ENCODE measurements at regions not wholly inside any gene's neighbourhood (a gene's known extent, or its start where the extent isn't known, plus 50 kb on each side); places are given as distances from the start of the nearest gene placed in this dataset.

GRCh38 chr2:51667679-51668078 lies 635.7 kb upstream of the NRXN1 start:
- TF ChIP-seq, protein P1, sequence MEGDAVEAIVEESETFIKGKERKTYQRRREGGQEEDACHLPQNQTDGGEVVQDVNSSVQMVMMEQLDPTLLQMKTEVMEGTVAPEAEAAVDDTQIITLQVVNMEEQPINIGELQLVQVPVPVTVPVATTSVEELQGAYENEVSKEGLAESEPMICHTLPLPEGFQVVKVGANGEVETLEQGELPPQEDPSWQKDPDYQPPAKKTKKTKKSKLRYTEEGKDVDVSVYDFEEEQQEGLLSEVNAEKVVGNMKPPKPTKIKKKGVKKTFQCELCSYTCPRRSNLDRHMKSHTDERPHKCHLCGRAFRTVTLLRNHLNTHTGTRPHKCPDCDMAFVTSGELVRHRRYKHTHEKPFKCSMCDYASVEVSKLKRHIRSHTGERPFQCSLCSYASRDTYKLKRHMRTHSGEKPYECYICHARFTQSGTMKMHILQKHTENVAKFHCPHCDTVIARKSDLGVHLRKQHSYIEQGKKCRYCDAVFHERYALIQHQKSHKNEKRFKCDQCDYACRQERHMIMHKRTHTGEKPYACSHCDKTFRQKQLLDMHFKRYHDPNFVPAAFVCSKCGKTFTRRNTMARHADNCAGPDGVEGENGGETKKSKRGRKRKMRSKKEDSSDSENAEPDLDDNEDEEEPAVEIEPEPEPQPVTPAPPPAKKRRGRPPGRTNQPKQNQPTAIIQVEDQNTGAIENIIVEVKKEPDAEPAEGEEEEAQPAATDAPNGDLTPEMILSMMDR (IDR thresholded peaks at IDR 0.05; ENCODE audit: insufficient read depth, low read length, poor library complexity, severe bottlenecking) = no peak
- TF ChIP-seq EZH2phosphoT487 (conservative IDR thresholded peaks at IDR 0.05; ENCODE audit: low read length) = no peak

Measured in SU-DHL-6 (cell line).